CD4-positive, alpha-beta T cell (primary cell): ENCODE measurements at regions not wholly inside any gene's neighbourhood (a gene's known extent, or its start where the extent isn't known, plus 50 kb on each side); places are given as distances from the start of the nearest gene placed in this dataset.

Experiments
- ATAC-seq: fragments of 200-7000 bp; cut with Tn5 transposase; one replicate; pipeline ENCODE4 v1.10.0; 2022; ENCODE audit warnings: mild to moderate bottlenecking; ENCODE audit not compliant: poor library complexity
- CTCF ChIA-PET: fragments of 350-600 bp; sonication (Branson Sonifier 250); formaldehyde crosslinking; loops from one replicate; lab custom pipeline; 2021; ENCODE audit warnings: antibody characterized with exemption, inconsistent platforms; lab: Charles Lee
- POLR2A ChIA-PET: fragments of 350-600 bp; sonication (Branson Sonifier 250); formaldehyde crosslinking; loops from one replicate; lab custom pipeline; 2021; ENCODE audit warnings: antibody characterized with exemption, inconsistent platforms; lab: Charles Lee
- DNase-seq, 14 experiments: peaks; one replicate each; pipeline ENCODE4 v3.0.0-alpha.2; 2013 to 2020; ENCODE audit warnings: mixed read lengths in 2 of 14
- H3K27ac ChIP-seq, 2 donors: one replicate each; pipeline versions ENCODE4 v1.5.1 to v1.7.0; 2013; ENCODE audit warnings: low read length in 2 of 2, low read depth in 1 of 2, mild to moderate bottlenecking in 1 of 2
- H3K27me3 ChIP-seq, 2 experiments: 1 replicate in 1 of 2; 2 replicates in 1 of 2; pipeline versions ENCODE4 v1.6.1 to v1.7.0; 2013; ENCODE audit warnings: low read length in 2 of 2, control low read depth in 1 of 2, mild to moderate bottlenecking in 1 of 2, moderate library complexity in 1 of 2; ENCODE audit not compliant: insufficient read depth in 2 of 2, control insufficient read depth in 1 of 2
- H3K36me3 ChIP-seq: one replicate; pipeline ENCODE4 v1.6.1; 2013; ENCODE audit warnings: low read length, control low read depth; ENCODE audit not compliant: insufficient read depth
- H3K4me1 ChIP-seq: one replicate; pipeline ENCODE4 v1.6.1; 2013; ENCODE audit warnings: low read length, control low read depth; ENCODE audit not compliant: insufficient read depth
- H3K4me3 ChIP-seq: one replicate; pipeline ENCODE4 v1.5.1; 2013; ENCODE audit warnings: mild to moderate bottlenecking, low read length, moderate library complexity
- H3K9me3 ChIP-seq, 2 experiments: 1 replicate in 1 of 2; 2 replicates in 1 of 2; pipeline versions ENCODE4 v1.6.1 to v1.7.0; 2013; ENCODE audit warnings: low read length in 2 of 2, mild to moderate bottlenecking in 2 of 2, control low read depth in 1 of 2, moderate library complexity in 1 of 2; ENCODE audit not compliant: control insufficient read depth in 1 of 2, insufficient read depth in 1 of 2
- H3K27ac Mint-ChIP-seq: one replicate; pipeline ENCODE4 v1.8.0; 2020; ENCODE audit warnings: mixed read lengths
- H3K27me3 Mint-ChIP-seq: one replicate; pipeline ENCODE4 v1.8.0; 2021; ENCODE audit warnings: mixed read lengths
- H3K36me3 Mint-ChIP-seq: one replicate; pipeline ENCODE4 v1.8.0; 2021; ENCODE audit warnings: low read depth, mixed read lengths
- H3K4me1 Mint-ChIP-seq: one replicate; pipeline ENCODE4 v1.8.0; 2021; ENCODE audit warnings: low read depth, mixed read lengths
- H3K4me3 Mint-ChIP-seq: one replicate; pipeline ENCODE4 v1.8.0; 2020; ENCODE audit warnings: mild to moderate bottlenecking, mixed read lengths
- H3K9me3 Mint-ChIP-seq: one replicate; pipeline ENCODE4 v1.8.0; 2020; ENCODE audit warnings: mixed read lengths
- CTCF ChIP-seq: fragments of 200-600 bp; IDR thresholded peaks from one replicate; pipeline ENCODE4 v1.8.0; 2022; ENCODE audit warnings: antibody characterized with exemption, mild to moderate bottlenecking
- intact Hi-C, 2 experiments: fragments of 100-400 bp; cut with DNase I in 1 of 2; cut with micrococcal nuclease in 1 of 2; formaldehyde crosslinking; loops; one replicate each; pipeline versions ENCODE4 v1.15.1 to v1.9.0; 2023 to 2025; cut with DNase I, micrococcal nuclease

- DNase-seq (no peak), ATAC-seq (no peak)
- Mint-ChIP-seq H3K4me1 (no peaks in the 10 kb centered on the region), H3K9me3 (peaks cover 8% of the 10 kb centered on the region), H3K27me3 (no peaks in the 10 kb centered on the region), H3K27ac (no peak overlapping the region), H3K36me3 (no peaks in the 10 kb centered on the region), H3K4me3 (no peak overlapping the region)
- TF ChIP-seq CTCF: no peak
- Histone ChIP-seq H3K4me1 (no peaks in the 10 kb centered on the region), H3K36me3 (no peaks in the 10 kb centered on the region), H3K9me3 (peaks cover 0 to 24% of the 10 kb centered on the region in 2 experiments), H3K27me3 (no peaks in the 10 kb centered on the region), H3K27ac (no peak overlapping the region), H3K4me3 (no peak overlapping the region)
- intact Hi-C loops: no loop called here
- ChIA-PET POLR2A (no interaction called here), CTCF (no interaction called here)
Observed at GRCh38 chr12:126483145-126484068, 1418.2 kb downstream of the AACS start.

- H3K4me3 ChIP-seq: no peak overlapping the region
- H3K27me3 ChIP-seq: no peaks in the 10 kb centered on the region
- no peaks in the 10 kb centered on the region for H3K4me1 ChIP-seq
- Mint-ChIP-seq H3K9me3 (peaks cover 12% of the 10 kb centered on the region), H3K27ac (no peak overlapping the region), H3K27me3 (no peaks in the 10 kb centered on the region), H3K4me3 (no peak overlapping the region), H3K4me1 (no peaks in the 10 kb centered on the region), H3K36me3 (no peaks in the 10 kb centered on the region)
- DNase-seq: no peak
- H3K36me3 ChIP-seq: no peaks in the 10 kb centered on the region
- no peak overlapping the region for H3K27ac ChIP-seq
- TF ChIP-seq CTCF: no peak
- ChIA-PET POLR2A (no interaction called here), CTCF (no interaction called here)
- intact Hi-C loops: no loop called here
- no peak for ATAC-seq
- peaks cover 0 to 13% of the 10 kb centered on the region in 2 experiments for H3K9me3 ChIP-seq
Observed at GRCh38 chr12:126487431-126487980, 1422.3 kb downstream of the AACS start.

- H3K36me3 Mint-ChIP-seq: no peaks in the 10 kb centered on the region
- H3K9me3 Mint-ChIP-seq: peaks cover 10% of the 10 kb centered on the region
- Histone ChIP-seq H3K9me3 (peaks cover 0 to 13% of the 10 kb centered on the region in 2 experiments), H3K27me3 (no peaks in the 10 kb centered on the region), H3K4me1 (no peaks in the 10 kb centered on the region), H3K4me3 (no peak overlapping the region), H3K36me3 (no peaks in the 10 kb centered on the region), H3K27ac (no peak overlapping the region)
- no peaks in the 10 kb centered on the region for H3K27me3 Mint-ChIP-seq
- intact Hi-C loops: no loop called here
- no peak overlapping the region for H3K4me3 Mint-ChIP-seq
- CTCF ChIA-PET: no interaction called here
- H3K4me1 Mint-ChIP-seq: no peaks in the 10 kb centered on the region
- POLR2A ChIA-PET: no interaction called here
- no peak for DNase-seq
- no peak for ATAC-seq
- no peak for TF ChIP-seq CTCF
- H3K27ac Mint-ChIP-seq: no peak overlapping the region
Observed at GRCh38 chr12:126488806-126489205, 1423.6 kb downstream of the AACS start.
